HEK293 (cell line): ENCODE measurements at regions not wholly inside any gene's neighbourhood (a gene's known extent, or its start where the extent isn't known, plus 50 kb on each side); places are given as distances from the start of the nearest gene placed in this dataset.

Experiments
- CTCF ChIA-PET: fragments of 350-600 bp; formaldehyde crosslinking; extraction: SDS; loops from one replicate; lab custom pipeline; 2021; ENCODE audit warnings: antibody characterized with exemption; lab: Yijun Ruan, JAX
- POLR2A ChIA-PET: fragments of 300-600 bp; formaldehyde crosslinking; extraction: SDS; loops from one replicate; lab custom pipeline; 2020; ENCODE audit warnings: antibody characterized with exemption, inconsistent platforms; lab: Yijun Ruan, JAX
- H3K27ac ChIP-seq: fragments of 200-500 bp; sonication (Bioruptor generic); 2 replicates; pipeline ENCODE4 v1.5.1; 2014; ENCODE audit warnings: low read depth, low read length, control low read depth, inconsistent platforms; ENCODE audit errors: extremely low read depth
- H3K36me3 ChIP-seq, 2 experiments: fragments of 200-500 bp in 1 of 2; sonication (Bioruptor generic) in 1 of 2; 1 replicate in 1 of 2; 2 replicates in 1 of 2; pipeline ENCODE4 v1.5.1; 2014 to 2017; ENCODE audit warnings: inconsistent platforms in 2 of 2, low read length in 2 of 2; ENCODE audit not compliant: control insufficient read depth in 2 of 2, insufficient read depth in 1 of 2
- H3K4me1 ChIP-seq: fragments of 200-500 bp; sonication (Bioruptor generic); 2 replicates; pipeline ENCODE4 v1.5.1; 2014; ENCODE audit warnings: mild to moderate bottlenecking, low read length, inconsistent platforms; ENCODE audit not compliant: control insufficient read depth, insufficient read depth
- H3K4me3 ChIP-seq: 2 replicates; pipeline ENCODE4 v1.5.1; 2011; ENCODE audit warnings: low read depth, mild to moderate bottlenecking, control low read depth, low read length, moderate library complexity
- H3K9me3 ChIP-seq: fragments of 200-500 bp; sonication (Bioruptor generic); 2 replicates; pipeline ENCODE4 v1.5.1; 2014; ENCODE audit warnings: low read depth, low read length, inconsistent platforms; ENCODE audit not compliant: control insufficient read depth, insufficient read depth
- BCL11B ChIP-seq: fragments of 450-650 bp; formaldehyde crosslinking; IDR thresholded peaks from 2 replicates; pipeline ENCODE4 v1.5.1; 2016; ENCODE audit warnings: low read depth, missing biosample characterization, missing genetic modification characterization
- EGR2 ChIP-seq: fragments of 450-650 bp; formaldehyde crosslinking; IDR thresholded peaks from 2 replicates; pipeline ENCODE4 v1.5.1; 2016; ENCODE audit warnings: low read depth, missing biosample characterization, missing genetic modification characterization
- GLI4 ChIP-seq: fragments of 450-650 bp; formaldehyde crosslinking; IDR thresholded peaks from 2 replicates; pipeline ENCODE4 v1.5.1; 2016; ENCODE audit warnings: missing biosample characterization, missing genetic modification characterization
- IKZF3 ChIP-seq: fragments of 450-650 bp; IDR thresholded peaks from 2 replicates; pipeline ENCODE4 v1.5.0; 2018; ENCODE audit warnings: missing biosample characterization, mild to moderate bottlenecking, missing genetic modification characterization, moderate library complexity
- REST ChIP-seq: fragments of 450-650 bp; formaldehyde crosslinking; IDR thresholded peaks from 2 replicates; pipeline ENCODE4 v1.5.1; 2016; ENCODE audit warnings: missing biosample characterization, missing genetic modification characterization
- ZBTB11 ChIP-seq: fragments of 450-650 bp; formaldehyde crosslinking; conservative IDR thresholded peaks from 2 replicates; pipeline ENCODE4 v1.5.1; 2016; ENCODE audit warnings: low read depth, missing biosample characterization, missing genetic modification characterization
- ZNF155 ChIP-seq: fragments of 450-650 bp; formaldehyde crosslinking; IDR thresholded peaks from 2 replicates; pipeline ENCODE4 v1.5.1; 2016; ENCODE audit warnings: missing biosample characterization, missing genetic modification characterization
- ZNF202 ChIP-seq: fragments of 450-650 bp; formaldehyde crosslinking; IDR thresholded peaks from 2 replicates; pipeline ENCODE4 v1.5.1; 2016; ENCODE audit warnings: missing biosample characterization, missing genetic modification characterization, borderline replicate concordance
- ZNF214 ChIP-seq: fragments of 450-650 bp; formaldehyde crosslinking; IDR thresholded peaks from 2 replicates; pipeline ENCODE4 v1.5.1; 2017; ENCODE audit warnings: missing biosample characterization, mild to moderate bottlenecking, missing genetic modification characterization, borderline replicate concordance
- ZNF335 ChIP-seq: fragments of 450-650 bp; formaldehyde crosslinking; conservative IDR thresholded peaks from 2 replicates; pipeline ENCODE4 v1.5.1; 2016; ENCODE audit warnings: missing biosample characterization, missing genetic modification characterization
- ZNF394 ChIP-seq: fragments of 450-650 bp; formaldehyde crosslinking; IDR thresholded peaks from 2 replicates; pipeline ENCODE4 v1.5.1; 2016; ENCODE audit warnings: missing biosample characterization, missing genetic modification characterization, mild to moderate bottlenecking, moderate library complexity, borderline replicate concordance
- ZNF416 ChIP-seq: fragments of 450-650 bp; formaldehyde crosslinking; IDR thresholded peaks from 2 replicates; pipeline ENCODE4 v1.5.1; 2016; ENCODE audit warnings: missing biosample characterization, missing genetic modification characterization
- ZNF433 ChIP-seq: fragments of 450-650 bp; formaldehyde crosslinking; IDR thresholded peaks from 2 replicates; pipeline ENCODE4 v1.5.1; 2016; ENCODE audit warnings: missing biosample characterization, missing genetic modification characterization, low read depth
- ZNF473 ChIP-seq: fragments of 450-650 bp; formaldehyde crosslinking; IDR thresholded peaks from 2 replicates; pipeline ENCODE4 v1.5.1; 2017; ENCODE audit warnings: missing biosample characterization, missing genetic modification characterization
- ZNF548 ChIP-seq: fragments of 450-650 bp; formaldehyde crosslinking; IDR thresholded peaks from 2 replicates; pipeline ENCODE4 v1.5.1; 2016; ENCODE audit warnings: missing biosample characterization, missing genetic modification characterization
- ZNF558 ChIP-seq: fragments of 450-650 bp; formaldehyde crosslinking; IDR thresholded peaks from 2 replicates; pipeline ENCODE4 v1.5.1; 2016; ENCODE audit warnings: missing biosample characterization, missing genetic modification characterization
- ZNF561 ChIP-seq: fragments of 450-650 bp; IDR thresholded peaks from 2 replicates; pipeline ENCODE4 v1.5.1; 2018; ENCODE audit warnings: missing biosample characterization, missing genetic modification characterization, borderline replicate concordance
- ZNF585B ChIP-seq: fragments of 450-650 bp; formaldehyde crosslinking; IDR thresholded peaks from 2 replicates; pipeline ENCODE4 v1.5.1; 2016; ENCODE audit warnings: missing biosample characterization, missing genetic modification characterization

GRCh38 chr7:96636342-96636860 lies 73.2 kb downstream of the SEM1 start:
- CTCF ChIA-PET, result no interaction called here

GRCh38 chr7:96629884-96630283 lies 79.8 kb downstream of the SEM1 start:
- Histone ChIP-seq H3K27ac (no peak overlapping the region), H3K4me1 (no peaks in the 10 kb centered on the region), H3K36me3 (no peaks in the 10 kb centered on the region), H3K4me3 (no peak overlapping the region), H3K9me3 (no peaks in the 10 kb centered on the region)
- POLR2A ChIA-PET, result no interaction called here
- CTCF ChIA-PET, result no interaction called here
- no peak for TF ChIP-seq ZNF416 (tag by site-specific recombination)
- TF ChIP-seq EGR2 (tag by site-specific recombination), result no peak
- TF ChIP-seq ZNF433, result no peak
- no peak for TF ChIP-seq ZNF585B (tag by site-specific recombination)
- no peak for TF ChIP-seq ZNF214 (tag by site-specific recombination)
- TF ChIP-seq ZNF558 (tag by site-specific recombination), result no peak
- no peak for TF ChIP-seq ZNF155 (tag by site-specific recombination)
- no peak for TF ChIP-seq ZNF473 (tag by site-specific recombination)
- no peak for TF ChIP-seq ZNF548 (tag by site-specific recombination)
- no peak for TF ChIP-seq BCL11B

More at GRCh38 chr7:96636342-96636860, 73.2 kb downstream of the SEM1 start:
- peaks cover 9% of the 10 kb centered on the region; the same call in 1 of the 2 replicates for H3K4me1 ChIP-seq
- H3K4me3 ChIP-seq, result no peak overlapping the region
- H3K27ac ChIP-seq, result no peak overlapping the region
- no peaks in the 10 kb centered on the region for H3K9me3 ChIP-seq
- POLR2A ChIA-PET, result no interaction called here
- no peaks in the 10 kb centered on the region for H3K36me3 ChIP-seq
- no peak for TF ChIP-seq GLI4 (tag by site-specific recombination)
- no peak for TF ChIP-seq ZNF335 (tag by site-specific recombination)
- TF ChIP-seq REST (tag by site-specific recombination), result no peak
- TF ChIP-seq ZNF561 (tag by site-specific recombination), result no peak
- TF ChIP-seq ZBTB11, result no peak
- no peak for TF ChIP-seq IKZF3 (tag by site-specific recombination)
- no peak for TF ChIP-seq ZNF394
- no peak for TF ChIP-seq ZNF202 (tag by site-specific recombination)
